GM19025 (cell line): ENCODE measurements at regions not wholly inside any gene's neighbourhood (a gene's known extent, or its start where the extent isn't known, plus 50 kb on each side); places are given as distances from the start of the nearest gene placed in this dataset.

Experiments
- ATAC-seq: cut with Tn5 transposase; IDR thresholded peaks from one replicate; pipeline ENCODE4 v1.9.1; 2021; ENCODE audit warnings: mild to moderate bottlenecking, low read depth, moderate library complexity; ENCODE audit not compliant: unreplicated experiment

DNA sequence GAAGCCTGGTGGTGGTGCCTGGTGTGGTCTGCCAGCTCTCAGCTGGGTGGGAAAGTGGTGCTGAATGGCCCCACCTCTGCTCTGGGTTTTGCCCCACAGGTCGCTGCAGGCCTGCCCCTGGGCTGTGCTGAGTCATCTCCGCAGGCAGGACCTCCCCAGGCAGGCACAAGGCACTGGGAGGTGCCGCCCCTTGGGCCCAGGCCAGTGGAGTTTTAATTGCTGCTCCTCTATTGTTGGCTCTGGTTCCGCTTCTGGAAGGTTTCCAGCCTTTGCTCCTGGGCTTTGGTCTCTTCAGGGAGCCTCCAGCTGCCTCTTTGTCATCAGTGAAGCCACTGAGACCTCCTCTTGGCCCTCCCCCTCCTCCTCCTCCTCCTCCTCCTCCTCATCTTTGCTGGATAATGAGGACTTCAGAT is 180.3 kb upstream of the GRB10 start:
- ATAC-seq: peak; percentile 63

DNA sequence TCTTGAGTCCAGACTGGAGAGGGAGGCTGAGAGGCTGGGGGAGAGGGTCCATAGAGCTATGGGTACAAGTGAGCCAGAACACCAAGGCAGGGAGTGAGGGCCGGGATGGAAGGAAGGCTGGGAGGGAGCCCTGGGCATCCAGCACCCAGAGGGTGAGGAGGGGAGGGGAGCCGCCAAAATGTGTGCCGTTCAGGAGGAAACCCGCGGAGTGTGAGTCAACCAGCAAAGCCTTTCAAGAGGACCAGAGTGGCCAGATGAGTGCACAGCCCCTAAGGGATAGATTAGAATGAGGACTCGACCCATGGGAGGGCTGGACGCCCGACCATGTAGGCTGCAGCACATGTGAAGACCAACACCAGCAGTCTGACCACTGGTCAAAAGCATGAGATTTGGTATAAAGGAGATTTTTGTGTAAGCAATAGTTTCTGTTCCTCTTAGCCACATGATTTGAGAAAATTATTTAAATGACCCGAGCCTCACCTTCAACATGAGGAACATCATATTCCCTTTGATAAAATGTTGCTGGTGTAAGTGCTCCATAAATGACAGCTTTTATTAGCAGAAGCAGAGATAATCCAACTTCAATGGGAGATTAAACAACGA is 179.7 kb upstream of the GRB10 start:
- no peak for ATAC-seq

- ATAC-seq: no peak
Observed at GRCh38 chr7:50960621-50961310, 178.1 kb upstream of the GRB10 start.

DNA sequence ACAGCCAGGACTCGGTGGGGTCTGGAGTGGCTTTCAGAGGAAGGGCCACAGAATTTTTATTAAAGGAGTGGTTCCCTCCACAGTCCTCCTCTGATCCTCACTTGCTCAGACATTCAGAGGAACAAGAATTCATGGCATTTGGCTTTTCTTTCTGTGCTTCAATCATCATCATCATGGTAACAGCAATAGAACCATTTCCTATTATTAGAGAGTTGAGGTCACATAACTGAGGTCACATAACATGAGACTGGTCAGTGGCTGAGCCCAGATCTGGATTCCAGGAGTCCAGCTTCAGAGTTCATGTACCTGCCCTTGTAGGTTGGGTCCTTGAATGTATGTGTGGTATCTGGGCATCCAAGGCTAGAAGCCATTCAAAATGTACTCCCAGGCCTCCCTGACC is 177.3 kb upstream of the GRB10 start:
- no peak for ATAC-seq

DNA sequence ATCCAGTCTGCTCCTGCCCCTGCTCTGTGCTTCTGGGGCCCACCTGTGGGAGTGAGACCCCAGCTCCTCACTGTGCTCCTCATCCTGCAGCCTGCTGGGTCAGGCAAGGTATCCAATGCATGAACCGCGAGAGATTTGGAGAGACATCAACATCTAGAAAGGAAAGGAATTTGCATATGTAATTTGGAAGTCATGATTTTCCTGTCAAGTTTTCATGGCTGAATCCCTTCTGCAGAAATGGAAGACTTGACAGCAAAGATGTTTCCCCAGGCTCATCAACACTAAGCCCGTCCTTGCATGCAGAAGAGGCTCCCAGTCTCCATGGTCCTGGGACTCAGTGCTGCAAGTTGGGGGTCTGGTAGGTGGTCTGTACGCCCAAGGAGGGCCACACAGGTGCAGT is 176.9 kb upstream of the GRB10 start:
- ATAC-seq: no peak

DNA sequence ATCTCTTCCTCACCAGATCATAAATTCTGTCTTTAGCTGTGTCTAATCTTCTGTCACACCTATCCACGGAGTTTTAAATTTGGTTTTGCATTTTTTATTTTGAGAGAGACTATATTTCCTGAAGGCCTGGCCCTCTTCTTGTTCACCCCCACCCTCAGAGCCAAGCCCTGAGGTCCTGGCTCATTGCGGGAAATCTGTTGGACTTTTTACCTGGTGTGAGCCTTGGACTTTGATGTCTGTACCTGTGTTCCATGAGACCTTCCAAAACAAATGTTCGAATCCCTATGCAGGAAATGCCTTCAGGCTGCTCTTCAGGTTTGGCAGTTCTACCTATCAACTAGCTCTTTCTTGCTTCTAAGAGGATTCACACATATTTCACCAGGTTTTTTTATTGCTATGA is 175.2 kb upstream of the GRB10 start:
- ATAC-seq: no peak

DNA sequence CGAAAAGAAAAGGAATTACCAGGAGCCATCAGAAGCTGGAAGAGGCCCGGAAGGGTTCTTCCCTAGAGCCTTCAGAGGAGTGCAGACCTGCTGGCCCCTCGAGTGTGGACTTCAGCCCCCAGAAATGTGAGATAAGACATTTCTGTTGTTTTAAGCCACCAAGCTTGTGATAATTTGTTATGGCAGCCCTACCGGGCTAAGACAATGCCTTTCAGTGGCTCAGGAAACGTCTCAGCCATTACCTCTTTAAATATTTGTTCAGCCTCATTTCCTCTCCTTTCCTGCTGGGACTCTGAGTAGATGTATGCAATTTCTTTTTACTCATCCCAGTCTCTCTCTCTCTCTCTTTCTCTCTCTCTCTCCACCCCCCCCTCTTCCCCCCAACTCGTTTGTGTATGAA is 174.7 kb upstream of the GRB10 start:
- no peak for ATAC-seq

DNA sequence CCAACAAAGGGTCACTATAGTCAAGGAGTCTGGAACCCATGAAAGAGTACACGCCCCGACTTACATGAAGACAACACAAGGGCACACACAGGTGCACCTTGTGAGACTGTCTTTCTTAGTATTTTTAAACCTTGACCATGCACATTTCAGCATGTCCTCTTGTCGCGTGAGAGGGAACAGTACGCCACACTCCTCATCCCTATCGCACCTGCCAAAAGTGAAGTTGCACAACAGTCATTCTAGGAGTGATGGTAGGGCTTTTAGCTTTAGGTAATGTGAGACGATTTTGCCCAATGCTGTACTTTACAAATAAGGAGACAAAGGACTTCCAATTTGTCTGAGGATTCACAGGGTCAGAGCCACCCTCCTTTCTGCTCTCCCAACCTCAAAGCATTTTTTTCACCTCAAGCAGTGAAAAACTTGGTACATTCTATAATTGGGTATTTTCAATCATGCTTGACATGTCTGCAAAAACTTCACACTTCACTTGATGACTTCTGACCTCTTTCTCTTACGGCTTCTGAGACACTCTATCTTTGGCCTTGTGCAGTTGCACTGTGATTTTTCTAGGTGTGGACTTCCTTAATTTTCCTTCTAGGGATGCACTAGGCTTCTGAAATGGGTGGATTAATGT is 173.9 kb upstream of the GRB10 start:
- no peak for ATAC-seq

- no peak for ATAC-seq
Observed at GRCh38 chr7:50954716-50955115, 172.0 kb upstream of the GRB10 start.

DNA sequence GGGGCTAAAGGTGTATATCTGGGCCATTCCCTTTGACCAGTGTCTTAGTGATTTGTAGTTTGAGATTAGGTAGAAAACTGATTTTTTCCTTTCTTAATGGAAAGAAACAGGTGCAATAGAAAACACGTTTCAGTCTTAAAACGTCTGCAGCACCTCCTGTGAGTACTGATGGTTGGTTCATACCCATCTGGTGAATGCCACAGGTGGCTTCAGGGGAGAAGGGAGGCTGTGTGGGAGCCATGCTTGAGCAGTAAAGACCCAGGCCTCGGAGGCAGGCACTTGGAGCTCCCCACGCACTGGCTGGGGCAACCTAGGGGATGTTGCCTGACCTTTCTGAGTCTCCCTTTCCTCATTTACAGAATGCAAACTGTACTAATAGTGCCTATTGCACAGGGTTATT is 171.5 kb upstream of the GRB10 start:
- no peak for ATAC-seq

- no peak for ATAC-seq
Observed at GRCh38 chr7:50953820-50954219, 171.1 kb upstream of the GRB10 start.

DNA sequence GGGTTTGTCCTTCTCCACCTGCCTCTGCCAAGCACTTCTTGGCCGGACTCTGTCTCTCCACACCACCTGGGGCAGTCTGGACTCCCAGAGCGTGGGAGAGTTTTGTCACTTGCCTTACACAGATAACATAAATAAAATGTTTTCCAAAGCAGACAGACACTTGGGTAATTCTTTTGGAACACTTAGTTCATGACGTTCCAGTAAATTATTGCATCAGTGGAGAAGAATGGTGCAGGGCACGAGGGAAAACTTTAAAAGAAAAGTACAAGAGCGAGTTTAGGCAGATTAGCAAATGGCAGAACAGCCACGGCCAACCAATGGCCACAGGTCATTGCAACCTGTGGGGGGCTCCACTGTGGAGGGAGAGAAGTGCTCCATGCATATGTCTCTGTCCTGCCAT is 170.6 kb upstream of the GRB10 start:
- no peak for ATAC-seq

DNA sequence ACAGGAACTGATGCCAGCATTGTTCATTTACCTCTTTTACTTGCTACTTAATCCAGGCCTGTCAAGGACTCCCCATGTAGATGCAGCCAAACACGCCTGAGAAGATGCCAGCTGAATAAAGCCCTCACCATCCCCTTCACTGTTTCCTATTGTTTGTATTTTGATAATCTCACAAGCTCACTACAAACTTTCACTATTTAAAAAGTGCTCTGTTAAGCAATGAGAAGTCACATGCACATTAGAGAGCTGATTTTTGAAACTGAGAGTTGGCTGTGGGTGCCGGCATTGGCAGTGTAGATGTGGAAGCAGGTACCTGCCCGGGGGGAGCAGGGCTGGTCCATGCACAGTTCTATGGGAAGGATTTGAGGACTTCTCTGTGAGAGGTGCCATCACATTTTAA is 169.8 kb upstream of the GRB10 start:
- no peak for ATAC-seq

DNA sequence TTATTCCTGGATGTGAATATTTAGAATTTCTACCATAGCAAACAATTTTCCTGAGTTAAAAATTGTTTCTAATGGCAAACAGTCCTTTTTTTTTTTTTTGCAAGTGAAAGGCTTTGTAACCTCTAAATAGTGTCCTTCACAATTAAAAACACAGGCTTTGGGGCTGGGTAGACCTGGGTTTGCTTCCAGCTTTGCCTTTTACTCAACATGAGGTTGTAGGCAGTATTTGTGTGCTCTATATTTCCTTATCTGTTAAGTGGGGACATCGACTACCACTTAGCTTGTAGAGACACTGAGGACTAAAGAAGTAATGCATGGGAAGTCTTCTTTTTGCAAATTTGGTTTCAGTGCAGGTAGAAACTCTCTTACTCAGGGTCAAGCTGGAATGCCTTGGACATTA is 169.4 kb upstream of the GRB10 start:
- no peak for ATAC-seq

DNA sequence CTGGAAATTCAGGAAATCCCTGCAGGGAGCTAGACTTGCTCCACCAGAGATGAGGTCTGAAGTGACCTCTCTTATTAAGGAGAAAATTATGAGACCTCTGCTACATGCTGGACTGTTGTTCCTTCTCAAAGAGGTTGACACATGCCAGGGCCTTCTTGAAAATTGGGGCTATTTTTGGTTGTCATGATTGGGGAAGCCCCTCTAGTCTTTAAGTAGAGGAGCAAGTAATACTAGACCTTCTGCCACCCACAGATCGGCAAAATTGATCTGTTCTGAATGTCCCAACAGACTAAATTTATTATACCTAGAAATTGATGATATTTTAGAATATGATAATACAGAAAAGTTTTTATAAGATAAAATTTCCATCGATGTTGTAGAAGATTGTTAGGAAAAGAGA is 160.8 kb upstream of the GRB10 start:
- ATAC-seq: no peak

DNA sequence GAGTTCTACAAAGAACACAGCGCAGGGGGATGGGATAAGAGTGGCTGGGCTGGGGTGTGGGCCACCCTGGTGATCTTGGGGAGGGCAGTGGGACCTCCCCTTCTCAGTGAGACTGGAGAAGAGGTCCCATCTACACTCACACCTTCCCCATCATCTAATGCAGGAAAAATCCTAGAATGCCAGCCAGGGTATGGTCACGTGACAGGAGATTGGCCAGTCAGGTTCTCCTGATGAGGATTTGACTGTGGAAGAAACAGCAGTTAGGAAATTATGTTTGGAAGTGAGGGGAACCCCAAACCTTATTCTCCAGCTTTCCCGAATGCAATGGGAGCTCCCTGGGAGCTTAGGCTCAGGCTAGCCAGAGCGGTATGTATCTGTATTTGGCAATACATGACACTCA is 158.8 kb upstream of the GRB10 start:
- no peak for ATAC-seq

- ATAC-seq: no peak
Observed at GRCh38 chr7:50940621-50941020, 157.9 kb upstream of the GRB10 start.

- ATAC-seq: no peak
Observed at GRCh38 chr7:50939021-50939420, 156.3 kb upstream of the GRB10 start.

DNA sequence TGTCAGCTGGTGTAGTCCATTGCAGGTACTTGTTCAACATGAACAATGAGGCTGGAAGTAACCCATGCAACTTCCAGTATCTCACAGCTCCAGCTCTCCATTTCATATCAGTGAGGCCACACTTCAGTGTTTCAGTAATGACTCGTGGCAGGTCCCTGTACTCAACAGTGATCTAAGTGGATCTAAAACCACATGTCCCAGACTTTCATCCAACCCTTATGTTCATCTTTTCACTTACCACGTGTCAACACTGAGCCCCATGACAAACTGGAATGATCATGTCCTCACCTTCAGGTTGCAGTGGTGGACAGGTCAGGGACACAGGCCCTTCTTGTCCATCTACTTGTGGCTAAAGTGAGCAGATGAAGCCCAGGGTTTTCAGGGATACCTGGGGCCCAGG is 155.0 kb upstream of the GRB10 start:
- no peak for ATAC-seq

DNA sequence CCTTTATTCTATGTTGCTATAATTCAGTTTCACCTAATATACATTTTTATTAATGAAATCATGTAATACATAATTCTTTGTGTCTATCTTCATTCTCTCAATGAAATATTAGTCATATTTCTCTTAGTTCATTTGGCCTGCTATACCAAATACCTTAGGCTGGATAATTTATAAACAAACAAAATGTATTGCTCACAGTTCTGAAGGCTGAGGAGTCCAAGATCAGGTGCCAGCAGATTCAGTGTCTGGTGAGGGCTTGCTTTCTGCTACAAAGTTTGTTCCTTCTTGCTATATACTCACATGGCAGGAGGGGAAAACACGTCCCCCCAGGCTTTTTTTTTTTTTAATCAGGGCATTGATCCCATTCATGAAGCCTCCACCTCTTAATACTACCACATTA is 143.4 kb upstream of the GRB10 start:
- ATAC-seq: no peak

GRCh38 chr7:50923476-50923875 is 140.8 kb upstream of the GRB10 start:
- ATAC-seq: no peak

DNA sequence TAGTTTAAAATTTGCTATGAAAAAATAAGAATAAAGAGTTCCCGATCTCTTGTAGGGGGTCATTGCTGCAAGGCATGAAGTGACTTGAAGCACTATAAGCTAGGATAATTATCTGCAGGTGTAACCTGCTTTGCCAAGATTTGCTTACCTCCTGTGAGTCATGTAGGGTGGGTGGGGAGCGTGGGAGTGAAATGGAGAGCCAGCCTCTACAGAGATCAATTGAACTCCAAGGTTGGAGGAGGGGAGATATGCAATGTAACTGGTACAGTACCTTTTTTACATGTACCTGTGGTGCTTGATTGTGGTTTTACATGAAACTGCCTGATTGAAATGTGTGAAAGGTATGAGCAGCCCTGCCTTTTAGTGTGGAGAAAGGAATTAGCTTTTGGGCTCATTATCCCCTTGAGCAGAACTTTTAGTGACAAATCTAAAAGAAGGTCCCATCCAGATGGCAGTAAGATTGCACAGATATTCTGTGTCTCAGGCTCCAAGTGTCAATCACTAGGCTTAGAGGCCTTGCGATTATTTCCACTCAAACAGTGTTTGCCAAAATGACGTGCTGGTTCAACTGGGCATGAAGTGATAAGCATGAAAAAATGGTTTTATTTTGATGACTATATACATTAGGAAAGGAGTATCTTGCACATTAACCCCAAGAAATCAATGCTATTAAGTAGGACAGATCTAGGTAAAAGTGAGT is 138.6 kb upstream of the GRB10 start:
- ATAC-seq: no peak
